ENCODE measurements at regions not wholly inside any gene's neighbourhood (a gene's known extent, or its start where the extent isn't known, plus 50 kb on each side); places are given as distances from the start of the nearest gene placed in this dataset.

GRCh38 chrX:38856670-38857265 is 55.5 kb downstream of the MID1IP1 start:
- DNase-seq = no peak

GRCh38 chrX:38857736-38858523 is 56.7 kb downstream of the MID1IP1 start:
- DNase-seq = no peak

- no peak for DNase-seq
These were observed 58.3 kb downstream of the MID1IP1 start for GRCh38 chrX:38859602-38860001.

GRCh38 chrX:38860106-38861013 is 59.1 kb downstream of the MID1IP1 start:
- no peak for DNase-seq

GRCh38 chrX:38861489-38861888 is 60.2 kb downstream of the MID1IP1 start:
- no peak for DNase-seq

GRCh38 chrX:38862100-38862499 is 60.8 kb downstream of the MID1IP1 start:
- DNase-seq = no peak

GRCh38 chrX:38864165-38864564 is 62.9 kb downstream of the MID1IP1 start:
- DNase-seq = no peak

GRCh38 chrX:38868321-38868720 is 67.1 kb downstream of the MID1IP1 start:
- no peak for DNase-seq

GRCh38 chrX:38868941-38869401 is 67.7 kb downstream of the MID1IP1 start:
- DNase-seq = no peak

GRCh38 chrX:38870361-38870895 is 69.2 kb downstream of the MID1IP1 start:
- DNase-seq = no peak

GRCh38 chrX:38871129-38872029 is 70.1 kb downstream of the MID1IP1 start:
- no peak for DNase-seq

GRCh38 chrX:38877366-38877765 is 76.1 kb downstream of the MID1IP1 start:
- DNase-seq = no peak

GRCh38 chrX:38878641-38879340 is 77.5 kb downstream of the MID1IP1 start:
- no peak for DNase-seq

- no peak for DNase-seq
These were observed 78.5 kb downstream of the MID1IP1 start for GRCh38 chrX:38879631-38880220.

- DNase-seq = no peak
These were observed 79.1 kb downstream of the MID1IP1 start for GRCh38 chrX:38880296-38880854.

GRCh38 chrX:38881066-38881465 is 79.8 kb downstream of the MID1IP1 start:
- DNase-seq = no peak

- no peak for DNase-seq
These were observed 80.5 kb downstream of the MID1IP1 start for GRCh38 chrX:38881727-38882126.

GRCh38 chrX:38882894-38883626 is 81.8 kb downstream of the MID1IP1 start:
- no peak for DNase-seq

- DNase-seq = no peak
These were observed 84.9 kb downstream of the MID1IP1 start for GRCh38 chrX:38886112-38886511.

- DNase-seq = no peak
These were observed 86.0 kb downstream of the MID1IP1 start for GRCh38 chrX:38887222-38887621.

Data from activated T-cell treated with anti-CD3 and anti-CD28 coated beads for 4 hours (primary cell).